ENCODE measurements at regions not wholly inside any gene's neighbourhood (a gene's known extent, or its start where the extent isn't known, plus 50 kb on each side); places are given as distances from the start of the nearest gene placed in this dataset.

DNA sequence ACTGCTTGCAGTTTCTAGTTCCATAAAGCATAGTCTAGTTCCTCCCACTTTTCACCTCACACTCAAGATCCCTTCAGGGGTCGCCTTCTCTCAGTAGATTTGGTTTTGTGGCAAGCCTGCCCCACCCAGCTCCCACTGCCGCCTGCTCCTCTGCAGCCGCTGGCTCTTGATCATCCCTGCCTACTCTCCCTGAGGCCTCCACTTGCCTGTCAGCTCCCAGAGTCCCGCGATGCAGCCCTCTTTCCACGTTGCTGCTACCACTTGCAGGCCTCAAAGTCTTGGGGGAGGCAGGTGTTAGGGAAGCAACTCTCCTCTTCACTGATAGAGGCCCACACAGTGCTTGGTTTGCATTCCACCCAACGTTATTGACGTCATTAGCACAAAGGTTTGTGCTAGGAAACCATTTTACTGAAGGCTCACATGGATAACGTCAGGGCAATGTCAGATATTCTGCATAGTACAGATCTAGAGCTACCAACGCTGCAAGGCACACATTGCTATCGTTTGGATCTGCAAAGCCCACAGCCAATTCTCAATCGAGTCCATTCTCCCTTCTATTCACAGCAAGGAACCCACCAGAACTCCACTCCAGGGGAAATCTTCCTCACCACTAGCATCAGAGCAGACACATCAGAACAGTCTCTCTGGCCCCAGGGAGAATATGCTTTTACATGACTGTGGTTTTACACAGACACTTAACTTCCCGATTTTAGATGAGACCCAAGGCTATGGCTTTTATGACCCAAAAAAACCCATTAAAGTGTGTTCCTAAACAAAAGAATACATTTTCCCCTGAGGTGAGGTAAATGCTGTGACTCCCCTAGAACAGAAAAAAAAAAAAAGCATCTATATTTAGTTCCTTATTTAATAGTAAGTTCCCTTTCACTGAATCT is 519.5 kb upstream of the CAMK1G start:
- DNase-seq: no peak
- ATAC-seq: no peak

- no peak for ATAC-seq
- no peak for DNase-seq
These were observed 518.4 kb upstream of the CAMK1G start for GRCh38 chr1:209064850-209065706.

DNA sequence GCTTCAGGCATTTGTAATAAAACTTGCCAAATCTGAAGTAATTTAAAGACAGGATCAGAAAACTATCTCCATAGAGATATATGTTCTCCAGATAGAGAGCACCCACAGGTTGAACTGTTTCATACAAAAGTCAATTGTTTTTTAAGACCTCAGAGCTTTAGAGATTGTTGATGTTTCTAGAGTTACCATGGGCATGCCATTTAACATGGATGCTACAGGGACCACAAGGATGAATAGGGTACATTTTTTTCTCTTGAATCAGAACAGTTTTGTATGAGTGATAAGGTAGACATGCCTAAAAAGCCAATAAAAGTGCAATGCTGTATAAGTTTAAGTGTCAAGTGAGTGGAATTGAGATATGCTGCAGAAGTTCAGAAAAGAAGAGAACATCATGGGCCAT is 511.0 kb upstream of the CAMK1G start:
- ATAC-seq: no peak
- no peak for DNase-seq

GRCh38 chr1:209073879-209074278 is 509.6 kb upstream of the CAMK1G start:
- no peak for ATAC-seq
- DNase-seq: no peak

DNA sequence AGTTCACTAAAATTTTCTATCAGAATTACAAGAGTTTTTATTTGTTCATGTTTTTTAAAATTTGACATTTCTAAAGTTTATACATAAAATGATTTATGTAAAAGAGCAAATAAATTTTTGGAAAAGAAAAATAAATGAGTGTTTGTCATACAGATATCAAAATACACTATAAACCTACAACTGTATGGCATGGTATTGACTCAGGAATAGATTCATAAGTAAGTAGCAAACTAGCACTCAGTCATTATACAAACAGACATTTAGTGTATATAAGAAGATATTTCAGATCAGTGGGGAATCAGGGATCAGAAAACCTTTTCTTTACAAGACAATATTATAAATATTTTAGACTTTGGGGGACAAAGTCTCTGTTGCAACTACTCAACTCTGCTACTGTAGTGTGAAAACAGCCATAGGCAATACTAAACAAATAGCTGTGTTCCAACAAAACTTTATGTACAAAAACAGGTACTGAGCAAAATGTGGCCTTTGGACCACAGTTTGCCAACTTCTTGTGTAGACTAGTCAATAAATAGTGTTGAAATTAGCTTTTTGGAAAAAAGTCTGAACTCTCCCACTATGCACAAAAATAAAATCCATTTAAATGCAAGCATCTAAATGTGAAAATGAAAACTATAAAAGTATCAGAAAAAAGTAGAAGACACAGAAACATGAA is 508.8 kb upstream of the CAMK1G start:
- no peak for ATAC-seq
- DNase-seq: no peak

- ATAC-seq: no peak
- no peak for DNase-seq
These were observed 506.8 kb upstream of the CAMK1G start for GRCh38 chr1:209076688-209077087.

- ATAC-seq: no peak
- no peak for DNase-seq
These were observed 503.2 kb upstream of the CAMK1G start for GRCh38 chr1:209080170-209080781.

GRCh38 chr1:209086486-209087192 is 496.9 kb upstream of the CAMK1G start:
- ATAC-seq (no peak), DNase-seq (no peak)

DNA sequence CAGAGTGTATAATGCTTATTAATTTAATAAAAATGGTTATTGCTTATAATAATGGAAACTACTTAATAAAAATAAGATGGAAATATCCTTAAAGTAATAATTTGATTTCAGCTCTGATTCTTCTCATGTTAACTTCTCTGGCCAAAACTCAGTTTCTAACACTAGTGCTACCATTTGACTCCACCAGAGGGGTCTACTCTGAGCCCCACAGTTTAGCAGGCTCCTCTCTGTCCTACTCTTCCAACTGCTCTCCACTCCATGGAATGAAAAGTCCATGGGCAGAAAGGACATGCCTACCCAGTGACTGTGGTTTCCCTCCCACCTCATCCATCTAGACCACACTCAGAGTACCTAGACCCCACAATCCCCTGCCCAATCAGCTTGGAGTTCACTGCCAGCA is 489.1 kb upstream of the CAMK1G start:
- ATAC-seq: no peak
- no peak for DNase-seq

DNA sequence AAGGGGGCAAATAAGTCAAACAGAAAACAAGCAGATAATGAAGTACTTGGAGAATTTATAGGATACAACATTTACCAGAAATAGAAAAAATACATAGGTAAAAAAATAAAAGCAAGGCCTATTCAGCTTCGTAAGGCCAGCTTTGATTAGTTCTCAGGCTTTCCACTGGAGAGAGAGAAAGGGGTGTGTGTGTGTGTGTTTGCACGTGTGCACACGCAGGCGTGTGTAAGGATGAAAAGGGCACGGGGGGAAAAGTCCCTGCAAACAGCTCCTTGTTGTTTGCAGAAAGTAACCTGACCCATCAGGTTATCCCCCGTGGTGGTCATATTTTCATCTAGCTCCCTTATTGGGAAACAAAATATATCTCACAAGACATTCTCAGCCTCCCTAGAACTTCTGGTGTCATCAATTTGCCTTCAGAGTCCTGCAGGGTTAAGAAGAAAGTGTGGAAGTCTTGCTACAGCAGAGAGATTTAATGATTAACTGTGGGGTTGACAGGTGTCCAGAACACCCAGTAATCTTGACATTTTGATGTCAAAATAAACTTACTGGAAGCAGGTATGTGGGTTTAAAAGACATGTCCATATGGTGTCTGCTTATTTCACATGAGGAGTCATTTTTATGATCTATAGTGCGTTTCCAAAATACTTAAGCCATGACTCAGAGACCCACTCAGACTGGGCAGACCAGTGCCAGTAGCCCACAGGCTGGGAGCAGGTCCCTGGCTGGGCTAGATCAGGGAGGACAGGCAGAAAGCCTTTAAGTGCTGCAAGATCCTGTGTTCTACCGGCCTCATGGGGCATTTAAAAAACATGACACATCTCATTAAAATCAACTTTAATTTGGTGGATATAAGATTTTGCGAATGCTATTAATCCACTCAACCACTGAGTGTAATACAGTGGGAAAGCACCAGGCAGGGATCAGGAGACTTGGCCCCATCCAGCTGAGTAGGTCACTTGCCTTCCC is 487.6 kb upstream of the CAMK1G start:
- ATAC-seq (no peak), DNase-seq (no peak)

DNA sequence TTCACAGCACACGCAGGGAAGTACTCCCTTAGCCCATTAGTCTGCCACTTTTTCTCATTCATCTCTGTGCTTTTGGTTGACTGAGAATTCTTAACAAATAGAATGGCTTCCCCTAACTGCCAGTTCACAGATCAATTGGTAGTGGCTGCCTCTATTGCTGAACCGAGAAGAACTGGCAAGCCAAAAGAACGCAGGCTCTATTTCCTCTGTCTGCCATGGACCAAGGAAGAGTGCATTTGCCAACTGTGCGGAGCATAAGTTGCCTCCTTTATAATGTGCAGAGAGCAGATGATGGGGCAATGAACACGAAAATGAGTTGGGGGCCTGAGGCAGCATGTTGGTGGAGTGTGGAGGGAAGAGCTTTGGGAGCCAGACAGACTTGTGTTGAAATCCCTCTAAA is 483.1 kb upstream of the CAMK1G start:
- DNase-seq: no peak
- ATAC-seq: no peak

GRCh38 chr1:209101106-209101505 is 482.4 kb upstream of the CAMK1G start:
- ATAC-seq: no peak
- no peak for DNase-seq

DNA sequence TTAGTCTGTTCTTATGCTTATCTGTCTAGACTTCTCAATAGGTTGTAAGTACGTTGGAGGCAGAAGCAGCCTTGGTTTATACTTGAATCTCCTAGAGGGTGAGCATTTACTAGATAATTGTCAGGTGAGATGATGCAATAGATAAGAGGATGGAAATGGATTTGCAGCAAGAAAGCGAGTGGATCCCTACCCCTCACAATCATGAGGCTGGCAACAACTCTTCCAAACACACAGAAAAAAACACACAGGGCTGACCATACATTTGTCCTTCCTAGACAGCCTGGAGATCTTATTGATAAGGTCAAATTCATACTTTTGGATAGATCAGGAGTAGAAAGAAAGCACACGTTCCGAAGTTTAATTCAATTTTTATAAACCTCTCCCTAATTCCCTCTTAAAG is 481.4 kb upstream of the CAMK1G start:
- no peak for DNase-seq
- ATAC-seq: no peak

GRCh38 chr1:209102531-209102930 is 481.0 kb upstream of the CAMK1G start:
- no peak for ATAC-seq

GRCh38 chr1:209103092-209103491 is 480.4 kb upstream of the CAMK1G start:
- DNase-seq: no peak
- no peak for ATAC-seq

More at GRCh38 chr1:209102531-209102930, 481.0 kb upstream of the CAMK1G start:
- no peak for DNase-seq

- ATAC-seq: no peak
These were observed 478.9 kb upstream of the CAMK1G start for GRCh38 chr1:209104646-209105045.

DNA sequence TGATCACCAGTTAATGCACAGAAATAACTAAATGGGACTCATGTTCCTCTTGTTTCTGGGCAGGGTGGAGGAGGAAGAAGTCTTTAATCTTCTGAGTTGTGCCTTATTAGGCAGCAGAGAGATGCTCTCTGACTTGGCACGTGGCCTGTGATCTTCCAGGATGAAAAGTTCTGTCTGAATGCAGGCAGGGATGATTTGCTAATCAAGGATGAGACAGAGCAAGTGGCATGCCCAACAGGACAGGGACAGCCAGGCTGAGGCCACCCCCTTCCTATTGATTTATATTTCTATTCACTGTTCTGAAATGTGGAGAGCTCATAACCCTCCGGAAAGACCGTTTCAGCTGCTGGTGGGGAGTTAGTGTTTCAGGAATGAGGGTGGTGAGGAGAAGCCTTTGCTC is 477.8 kb upstream of the CAMK1G start:
- DNase-seq (no peak), ATAC-seq (no peak)

More at GRCh38 chr1:209104646-209105045, 478.9 kb upstream of the CAMK1G start:
- DNase-seq: no peak

- ATAC-seq (no peak), DNase-seq (no peak)
These were observed 477.2 kb upstream of the CAMK1G start for GRCh38 chr1:209106237-209106741.

DNA sequence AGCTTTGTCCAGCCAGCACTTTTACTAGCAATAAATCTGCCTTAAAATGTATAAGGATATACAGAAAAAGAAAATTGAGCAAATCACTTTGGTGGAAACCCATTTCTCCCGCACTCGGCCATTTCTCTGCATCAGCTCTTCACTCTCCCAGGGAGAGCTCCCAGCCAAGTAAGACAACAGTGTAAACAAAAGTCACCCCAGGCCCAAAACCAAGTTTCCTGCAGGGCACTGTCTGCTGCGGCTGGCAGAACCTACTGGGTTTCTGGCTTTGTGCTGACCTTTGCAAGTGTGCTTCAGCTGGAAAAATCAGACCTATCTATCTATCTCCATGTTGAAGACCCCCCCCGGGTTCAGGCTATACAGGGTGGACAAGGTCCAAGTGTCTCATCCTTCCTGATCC is 476.7 kb upstream of the CAMK1G start:
- no peak for ATAC-seq
- DNase-seq: no peak

DNA sequence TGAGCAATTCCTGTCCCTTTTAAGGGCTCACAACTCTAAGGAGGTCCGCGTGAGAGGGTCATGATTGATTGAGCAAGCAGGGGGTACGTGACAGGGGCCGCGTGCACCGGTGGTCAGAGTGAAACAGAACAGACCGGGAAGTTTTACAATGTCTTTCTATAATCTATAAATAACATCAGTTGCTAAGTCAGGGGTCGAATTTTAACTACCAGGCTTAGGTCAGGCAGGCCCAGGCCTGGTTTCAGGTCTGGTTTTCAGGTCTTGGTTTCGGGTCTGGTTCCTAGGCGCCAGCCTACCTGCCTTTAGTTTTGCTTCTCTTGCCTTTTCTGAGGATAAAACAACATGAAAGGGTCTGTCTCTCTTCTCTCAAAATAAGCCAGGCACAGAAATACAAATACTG is 476.0 kb upstream of the CAMK1G start:
- DNase-seq (no peak), ATAC-seq (no peak)
